G401 (cell line): ENCODE measurements at regions not wholly inside any gene's neighbourhood (a gene's known extent, or its start where the extent isn't known, plus 50 kb on each side); places are given as distances from the start of the nearest gene placed in this dataset.

Experiments used
- DNase-seq: peaks from one replicate; pipeline ENCODE4 v3.0.0-alpha.2; 2015; ENCODE audit warnings: low spot score
- in situ Hi-C: cut with HindIII; loops from 2 replicates; pipeline ENCODE4 v1.10.0; 2016; ENCODE audit warnings: low sequenced_read_pairs, mixed read lengths

DNA sequence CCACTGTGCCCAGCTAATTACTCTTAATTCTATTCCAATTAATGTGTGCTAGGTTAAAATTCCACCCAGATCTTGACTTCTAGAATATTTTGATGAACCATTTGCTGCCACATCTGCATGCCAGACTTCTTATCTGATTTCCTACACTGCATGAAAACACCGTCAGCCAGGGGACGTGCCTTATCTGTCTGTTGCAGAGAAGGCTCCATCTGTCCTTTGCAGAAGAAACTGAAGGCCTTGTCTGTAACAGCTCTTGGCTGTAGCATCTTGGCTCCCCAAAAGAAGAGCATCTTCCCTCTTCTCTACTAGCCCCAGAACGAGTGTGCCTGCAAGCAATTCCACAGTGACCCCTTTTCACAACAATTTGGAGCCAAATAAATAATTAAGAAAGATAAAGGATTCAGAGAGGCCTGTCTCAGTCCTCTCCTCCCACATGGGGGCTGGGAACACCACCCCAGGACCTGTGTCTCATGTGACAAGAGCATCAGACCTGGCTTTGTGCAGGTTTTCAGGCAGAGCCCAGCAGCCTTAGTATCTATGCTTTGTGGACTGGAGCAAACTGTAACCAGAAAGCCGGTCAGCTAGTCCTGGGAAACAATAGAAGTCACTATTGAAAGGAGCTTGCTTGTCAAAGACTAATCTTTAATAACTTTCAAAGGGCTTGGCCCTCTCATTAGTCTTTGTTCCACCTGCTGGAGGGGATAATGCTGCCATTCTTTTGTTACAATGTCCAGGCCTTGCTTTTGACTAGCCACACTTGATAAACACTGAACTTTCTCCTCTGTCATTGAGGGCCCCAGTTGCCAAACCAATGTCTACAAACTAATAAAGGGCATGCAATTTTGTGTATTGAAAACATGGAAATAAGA lies 84.0 kb upstream of the NEUROD1 start:
- in situ Hi-C loops, result no loop called here
- DNase-seq, result no peak

- DNase-seq, result no peak
- in situ Hi-C loops, result no loop called here
Measured at GRCh38 chr2:181766129-181766528, 85.8 kb upstream of the NEUROD1 start.

- no peak for DNase-seq
- in situ Hi-C loops, result no loop called here
Measured at GRCh38 chr2:181770150-181770549, 89.8 kb upstream of the NEUROD1 start.

- in situ Hi-C loops, result no loop called here
- no peak for DNase-seq
Measured at GRCh38 chr2:181771356-181771755, 91.0 kb upstream of the NEUROD1 start.

DNA sequence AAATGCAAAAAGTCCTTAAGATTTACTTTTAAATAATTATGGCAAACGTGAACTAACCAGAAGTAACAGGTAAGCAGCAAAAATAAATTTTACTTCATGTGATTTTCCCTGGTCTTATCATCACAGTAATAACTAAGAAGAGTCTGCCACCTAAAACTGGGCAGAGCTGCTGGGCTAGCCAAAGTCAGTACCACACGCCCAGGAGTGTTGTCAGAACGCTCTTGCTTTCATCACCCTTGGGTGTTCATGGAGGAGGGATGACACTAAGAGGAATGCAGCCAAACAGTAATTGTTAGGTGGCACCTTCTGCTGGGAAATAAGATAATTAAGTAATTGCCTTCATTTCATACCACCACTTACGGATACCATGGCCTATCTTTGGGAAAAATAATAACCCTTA lies 92.0 kb upstream of the NEUROD1 start:
- no peak for DNase-seq
- in situ Hi-C loops, result no loop called here

DNA sequence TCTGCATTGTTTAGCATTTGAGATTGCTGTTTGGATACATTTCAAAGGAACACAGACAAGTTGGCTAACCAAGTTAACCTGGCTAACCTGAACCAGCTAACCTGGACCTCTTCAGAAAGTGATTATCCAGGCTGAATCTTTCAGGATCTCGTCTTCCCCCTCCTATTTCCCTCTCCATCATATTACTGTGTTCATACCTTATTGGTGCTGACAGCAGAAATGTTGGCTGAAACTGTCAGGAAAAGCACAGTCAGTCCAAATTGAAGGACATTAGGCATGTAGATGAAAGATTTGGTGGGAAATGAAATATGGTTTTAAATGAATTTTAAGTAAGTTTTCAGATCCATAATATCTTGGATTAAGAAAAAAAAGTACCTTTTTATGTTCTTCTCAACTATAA lies 92.5 kb upstream of the NEUROD1 start:
- in situ Hi-C loops, result no loop called here
- no peak for DNase-seq

DNA sequence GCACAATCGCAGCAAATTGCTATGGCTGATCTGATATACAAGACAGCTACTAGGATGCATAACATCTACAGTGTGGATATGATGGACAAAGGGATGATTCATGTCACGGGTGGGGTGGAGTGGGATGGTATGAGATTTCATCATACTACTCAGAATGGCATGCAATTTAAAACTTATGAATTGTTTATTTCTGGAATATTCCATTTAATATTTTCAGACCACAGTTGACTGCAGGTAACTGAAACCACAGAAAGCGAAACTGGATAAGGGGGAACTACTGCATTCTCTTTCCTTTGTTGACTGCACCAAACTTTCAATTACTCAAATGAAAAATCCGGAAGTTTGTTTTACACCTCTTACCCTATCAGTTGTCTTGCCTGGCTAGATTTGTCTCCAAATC lies 94.4 kb upstream of the NEUROD1 start:
- no peak for DNase-seq
- in situ Hi-C loops, result no loop called here

- no peak for DNase-seq
- in situ Hi-C loops, result no loop called here
Measured at GRCh38 chr2:181776336-181776735, 96.0 kb upstream of the NEUROD1 start.

GRCh38 chr2:181777734-181778133 lies 97.4 kb upstream of the NEUROD1 start:
- in situ Hi-C loops, result no loop called here
- no peak for DNase-seq

DNA sequence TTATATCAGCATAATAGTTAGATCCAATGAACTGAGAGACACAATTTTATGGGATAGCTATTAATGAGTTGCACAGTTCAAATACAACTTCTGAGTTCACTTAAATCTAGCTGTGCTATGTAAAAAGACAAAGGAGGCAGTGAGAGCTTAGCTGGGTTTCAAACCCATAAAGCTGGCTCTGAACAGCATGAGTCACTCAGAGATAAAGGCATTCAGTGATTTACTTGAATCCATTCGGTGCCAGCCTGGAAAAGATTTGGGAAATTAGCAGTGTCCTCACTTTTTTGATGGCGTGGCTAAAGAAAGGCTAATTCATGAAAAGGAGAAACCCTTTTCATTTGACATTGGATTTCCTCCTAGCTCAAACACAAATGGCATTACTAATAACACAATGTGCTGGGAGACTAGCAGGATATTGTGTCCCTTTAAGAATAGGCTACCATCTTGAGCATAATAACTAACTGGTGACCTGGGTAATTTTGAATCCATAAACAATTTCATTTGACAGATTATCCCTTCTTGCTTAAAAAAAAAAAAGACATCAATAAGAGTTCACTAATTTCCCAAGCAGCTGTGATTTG lies 98.4 kb upstream of the NEUROD1 start:
- no peak for DNase-seq
- in situ Hi-C loops, result no loop called here

DNA sequence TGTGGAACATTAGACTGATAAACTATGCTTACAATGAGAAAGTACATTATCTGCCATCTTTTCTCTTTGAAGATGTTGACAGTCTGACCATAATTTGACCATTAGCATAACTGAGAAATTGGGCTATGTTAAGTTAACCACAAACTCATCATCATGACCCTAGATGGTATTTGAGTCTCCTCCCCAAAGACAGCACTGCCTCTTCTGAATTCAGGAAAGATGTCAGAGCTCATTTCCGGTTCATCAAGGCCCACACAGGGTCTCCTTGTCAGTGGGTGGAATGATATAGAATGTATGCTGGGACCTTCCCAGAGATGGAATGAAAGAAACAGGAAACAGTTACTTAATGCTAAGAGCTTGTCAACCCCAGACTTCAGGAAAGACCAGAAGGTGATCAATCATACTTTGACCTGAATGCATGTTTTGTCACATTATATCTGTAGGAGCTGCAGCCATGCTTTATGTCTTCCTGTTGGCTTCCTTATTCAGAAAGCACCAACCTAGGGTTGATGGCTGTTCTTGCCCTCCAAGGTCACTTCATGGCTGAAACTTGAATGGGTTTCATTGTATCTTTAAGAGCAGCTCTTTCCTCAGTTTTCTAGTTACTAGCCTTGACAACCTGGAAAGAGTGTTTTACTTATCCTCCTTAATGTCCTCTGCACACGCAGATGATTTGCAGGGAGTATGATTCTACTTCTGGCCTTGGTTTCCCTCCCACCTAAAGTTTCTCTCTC lies 99.1 kb upstream of the NEUROD1 start:
- DNase-seq, result no peak
- in situ Hi-C loops, result no loop called here

DNA sequence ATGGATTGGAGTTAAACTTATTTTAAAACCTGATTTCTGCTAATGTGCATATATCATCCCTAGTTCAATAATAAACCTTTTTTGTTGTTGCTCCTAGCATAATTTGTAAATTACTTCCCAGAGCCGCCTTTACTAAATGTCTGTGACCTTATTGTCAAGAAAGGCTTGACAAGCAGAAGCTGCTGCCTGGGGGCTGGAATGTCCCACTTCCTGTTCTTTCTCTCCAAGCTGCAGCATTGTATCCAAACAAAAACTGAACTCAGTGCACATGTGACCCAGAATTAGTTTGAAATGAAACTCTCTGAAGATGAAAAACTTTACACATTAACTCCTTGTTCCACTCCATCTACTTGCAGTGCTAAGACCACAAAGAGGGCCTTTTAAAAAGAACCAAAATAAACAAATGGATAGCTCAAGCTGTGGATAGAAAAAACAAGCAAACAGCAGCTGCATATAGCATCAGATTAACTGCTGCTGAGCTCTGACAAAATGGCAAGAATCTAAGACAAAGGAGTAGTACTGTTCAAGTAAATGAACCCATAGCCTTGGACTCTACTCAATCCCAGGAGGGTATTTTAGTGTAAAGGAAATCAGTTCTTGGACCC lies 99.8 kb upstream of the NEUROD1 start:
- in situ Hi-C loops, result no loop called here
- peak; percentile 23 for DNase-seq

- DNase-seq, result no peak
- in situ Hi-C loops, result no loop called here
Measured at GRCh38 chr2:181780657-181781056, 100.3 kb upstream of the NEUROD1 start.

DNA sequence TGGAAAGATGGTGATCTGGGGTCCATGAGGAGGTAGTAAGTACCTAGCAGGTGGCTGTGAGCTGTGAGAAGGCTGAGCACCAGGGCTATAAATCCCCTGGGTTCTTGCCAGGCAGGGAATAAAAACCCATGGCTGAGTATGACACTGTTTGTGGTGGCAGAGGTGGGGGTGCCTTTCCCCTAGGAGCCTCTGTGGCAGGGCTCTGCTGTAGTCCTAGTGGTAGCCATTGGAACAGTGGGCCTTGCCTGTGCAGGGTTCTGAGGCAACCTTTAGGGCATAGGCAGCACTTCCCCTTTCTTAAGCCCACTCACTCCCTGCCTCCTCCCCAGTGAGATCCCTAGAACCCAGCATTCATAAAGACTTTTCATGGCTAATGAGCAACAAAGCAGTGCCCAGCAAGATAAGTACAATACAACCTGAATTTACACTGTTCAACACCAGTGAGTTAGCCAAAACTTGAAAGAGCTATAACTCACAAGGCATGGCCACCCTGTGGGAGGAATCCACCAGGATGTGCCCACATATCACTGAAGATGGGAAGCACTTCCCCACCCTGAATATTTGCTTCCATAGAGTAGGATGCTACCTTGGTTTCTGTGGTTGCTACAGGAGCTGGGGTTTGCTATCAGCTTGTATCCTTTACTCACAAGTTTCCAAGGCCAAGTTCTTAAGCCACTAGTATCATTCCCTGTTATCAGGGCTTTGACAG lies 100.9 kb upstream of the NEUROD1 start:
- in situ Hi-C loops, result no loop called here
- DNase-seq, result no peak

DNA sequence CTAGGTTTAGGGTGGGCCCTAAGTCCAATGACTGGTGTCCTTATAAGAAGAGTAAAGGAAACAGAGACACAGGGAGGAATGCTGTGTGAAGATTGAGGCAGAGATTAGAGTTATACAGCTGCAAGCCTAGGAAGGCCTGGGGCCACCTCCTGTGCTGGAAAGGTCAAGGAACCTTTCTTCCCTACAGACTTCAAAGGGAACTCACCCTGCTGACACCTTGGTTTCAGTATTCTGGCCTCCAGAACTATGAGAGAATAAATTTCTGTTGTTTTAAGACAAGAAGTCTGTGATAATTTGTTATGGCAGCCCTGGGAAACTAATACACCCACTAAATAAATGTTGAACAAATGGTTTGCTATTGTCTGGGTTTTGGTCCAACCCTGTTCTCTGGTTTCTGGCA lies 102.3 kb upstream of the NEUROD1 start:
- DNase-seq, result no peak
- in situ Hi-C loops, result no loop called here

DNA sequence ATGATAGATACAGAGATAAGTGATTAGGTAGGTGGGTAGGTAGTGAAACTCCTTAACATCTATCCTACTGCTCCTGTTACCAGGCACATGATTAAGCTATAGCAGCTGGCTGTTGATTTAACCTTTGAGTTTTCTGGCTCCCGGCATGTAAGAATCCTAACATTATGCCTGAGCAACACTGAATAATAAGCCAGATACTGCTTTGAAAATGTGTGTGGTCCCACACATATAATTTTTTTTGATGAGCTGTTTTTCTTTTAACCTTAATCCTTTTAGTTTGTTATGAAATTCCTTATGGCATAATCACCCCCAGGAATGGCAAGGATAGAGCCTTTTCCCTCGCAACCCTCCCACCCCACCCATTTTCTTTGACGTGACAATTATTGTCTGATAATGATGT lies 104.2 kb upstream of the NEUROD1 start:
- in situ Hi-C loops, result no loop called here
- DNase-seq, result no peak

GRCh38 chr2:181785691-181786344 lies 105.5 kb upstream of the NEUROD1 start:
- no peak for DNase-seq
- in situ Hi-C loops, result no loop called here

GRCh38 chr2:181786371-181787228 lies 104.9 kb upstream of the ITPRID2 start:
- DNase-seq, result no peak
- in situ Hi-C loops, result no loop called here
